Ovary (tissue), 3 donors: ENCODE measurements at regions not wholly inside any gene's neighbourhood (a gene's known extent, or its start where the extent isn't known, plus 50 kb on each side); places are given as distances from the start of the nearest gene placed in this dataset.

Experiments used
- CTCF ChIP-seq, 3 donors: fragments of 450-650 bp in 2 of 3; fragments of 200-600 bp in 1 of 3; IDR thresholded peaks; one replicate each; pipeline versions ENCODE4 v1.5.1 to v1.8.0; 2016 to 2022; ENCODE audit warnings: antibody characterized with exemption in 3 of 3, mild to moderate bottlenecking in 1 of 3
- POLR2A ChIP-seq: fragments of 450-650 bp; IDR thresholded peaks from one replicate; pipeline ENCODE4 v1.6.1; 2017; ENCODE audit warnings: antibody characterized with exemption, mild to moderate bottlenecking, moderate library complexity
- donor health status: DM: no; HTN: no; CAD: no.

- TF ChIP-seq CTCF (IDR thresholded peaks at IDR 0.05) (no peak), POLR2A (no peak)
Measured at GRCh38 chr1:96901783-96902363, 180.3 kb downstream of the PTBP2 start.
